ENCODE measurements at regions not wholly inside any gene's neighbourhood (a gene's known extent, or its start where the extent isn't known, plus 50 kb on each side); places are given as distances from the start of the nearest gene placed in this dataset.

DNA sequence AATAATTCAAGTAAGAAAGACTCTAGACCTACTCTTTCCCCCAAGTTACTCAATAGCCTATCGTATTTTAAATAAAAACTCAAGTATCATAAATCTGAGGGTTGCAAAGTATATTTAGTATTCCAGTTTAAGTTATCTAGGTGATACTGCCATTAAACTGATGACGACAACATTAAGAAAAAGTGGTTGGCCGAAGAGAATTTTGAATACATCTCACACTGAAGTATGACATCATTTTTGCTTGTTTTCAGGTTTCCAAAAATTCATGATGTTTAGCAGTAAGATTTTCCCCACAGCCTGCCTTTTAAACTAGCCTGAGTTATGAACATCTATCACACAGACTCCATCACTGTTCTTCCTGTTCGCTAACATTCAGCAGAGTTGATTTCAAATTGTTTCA is 102.1 kb upstream of the RAB27B start:
- no peak for DNase-seq (ENCODE audit: low read depth)
- H3K4me3 ChIP-seq (ENCODE audit: low read length) = no peak overlapping the region
- TF ChIP-seq, protein P1, sequence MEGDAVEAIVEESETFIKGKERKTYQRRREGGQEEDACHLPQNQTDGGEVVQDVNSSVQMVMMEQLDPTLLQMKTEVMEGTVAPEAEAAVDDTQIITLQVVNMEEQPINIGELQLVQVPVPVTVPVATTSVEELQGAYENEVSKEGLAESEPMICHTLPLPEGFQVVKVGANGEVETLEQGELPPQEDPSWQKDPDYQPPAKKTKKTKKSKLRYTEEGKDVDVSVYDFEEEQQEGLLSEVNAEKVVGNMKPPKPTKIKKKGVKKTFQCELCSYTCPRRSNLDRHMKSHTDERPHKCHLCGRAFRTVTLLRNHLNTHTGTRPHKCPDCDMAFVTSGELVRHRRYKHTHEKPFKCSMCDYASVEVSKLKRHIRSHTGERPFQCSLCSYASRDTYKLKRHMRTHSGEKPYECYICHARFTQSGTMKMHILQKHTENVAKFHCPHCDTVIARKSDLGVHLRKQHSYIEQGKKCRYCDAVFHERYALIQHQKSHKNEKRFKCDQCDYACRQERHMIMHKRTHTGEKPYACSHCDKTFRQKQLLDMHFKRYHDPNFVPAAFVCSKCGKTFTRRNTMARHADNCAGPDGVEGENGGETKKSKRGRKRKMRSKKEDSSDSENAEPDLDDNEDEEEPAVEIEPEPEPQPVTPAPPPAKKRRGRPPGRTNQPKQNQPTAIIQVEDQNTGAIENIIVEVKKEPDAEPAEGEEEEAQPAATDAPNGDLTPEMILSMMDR (conservative IDR thresholded peaks at IDR 0.05; ENCODE audit: low read depth, low read length) = no peak

- TF ChIP-seq, protein P1 (conservative IDR thresholded peaks at IDR 0.05; ENCODE audit: low read depth, low read length) = no peak
- peak; percentile 83 for DNase-seq (ENCODE audit: low read depth)
Measured at GRCh38 chr18:54734059-54734458, 94.2 kb upstream of the RAB27B start.

GRCh38 chr18:54736981-54737380 is 91.3 kb upstream of the RAB27B start:
- H3K4me3 ChIP-seq (ENCODE audit: low read length) = no peak overlapping the region
- TF ChIP-seq, protein P1 (conservative IDR thresholded peaks at IDR 0.05; ENCODE audit: low read depth, low read length) = no peak
- DNase-seq (ENCODE audit: low read depth) = no peak

More at GRCh38 chr18:54734059-54734458, 94.2 kb upstream of the RAB27B start:
- H3K4me3 ChIP-seq (ENCODE audit: low read length) = no peak overlapping the region

GRCh38 chr18:54737986-54738385 is 90.3 kb upstream of the RAB27B start:
- TF ChIP-seq, protein P1 (conservative IDR thresholded peaks at IDR 0.05; ENCODE audit: low read depth, low read length) = no peak
- H3K4me3 ChIP-seq (ENCODE audit: low read length) = no peak overlapping the region
- no peak for DNase-seq (ENCODE audit: low read depth)

GRCh38 chr18:54739476-54739875 is 88.8 kb upstream of the RAB27B start:
- DNase-seq (ENCODE audit: low read depth) = no peak
- TF ChIP-seq, protein P1 (conservative IDR thresholded peaks at IDR 0.05; ENCODE audit: low read depth, low read length) = no peak
- H3K4me3 ChIP-seq (ENCODE audit: low read length) = no peak overlapping the region

DNA sequence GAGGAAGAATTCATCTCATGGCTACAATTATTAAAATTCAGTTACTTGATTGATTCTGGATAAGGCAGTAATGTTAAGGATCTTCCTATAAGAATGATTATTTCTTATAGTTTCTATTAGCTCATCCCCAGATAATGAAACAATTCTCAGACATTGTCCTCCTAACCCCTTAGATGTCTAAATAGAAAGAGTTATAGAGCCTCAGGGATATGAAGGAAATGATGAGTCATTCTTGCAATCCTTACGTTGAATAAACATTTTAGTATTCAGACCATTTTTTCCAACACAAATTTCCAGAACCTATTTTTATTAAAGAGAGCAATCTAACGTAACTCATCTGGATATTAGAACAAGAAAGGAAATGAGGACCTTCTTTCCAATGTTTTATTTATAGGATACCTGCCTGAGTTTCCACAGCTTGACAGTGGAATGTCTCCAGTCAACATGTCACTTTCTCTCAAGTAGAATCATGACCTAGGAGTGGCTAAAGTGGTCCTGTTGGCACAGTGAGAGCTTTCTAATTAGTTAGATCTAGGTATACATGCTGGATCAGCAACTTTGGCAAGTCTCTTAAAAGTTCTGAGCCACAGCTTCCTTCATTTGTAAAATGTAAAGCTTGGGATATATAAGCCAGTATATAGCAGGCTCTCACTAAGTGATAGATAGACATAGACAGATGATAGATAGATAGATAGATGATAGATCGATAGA is 88.0 kb upstream of the RAB27B start:
- TF ChIP-seq, protein P1 (conservative IDR thresholded peaks at IDR 0.05; ENCODE audit: low read depth, low read length) = no peak
- no peak for DNase-seq (ENCODE audit: low read depth)
- no peak overlapping the region for H3K4me3 ChIP-seq (ENCODE audit: low read length)

GRCh38 chr18:54742120-54742519 is 86.2 kb upstream of the RAB27B start:
- TF ChIP-seq, protein P1 (conservative IDR thresholded peaks at IDR 0.05; ENCODE audit: low read depth, low read length) = no peak
- no peak overlapping the region for H3K4me3 ChIP-seq (ENCODE audit: low read length)
- no peak for DNase-seq (ENCODE audit: low read depth)
